ENCODE measurements at regions not wholly inside any gene's neighbourhood (a gene's known extent, or its start where the extent isn't known, plus 50 kb on each side); places are given as distances from the start of the nearest gene placed in this dataset.

DNA sequence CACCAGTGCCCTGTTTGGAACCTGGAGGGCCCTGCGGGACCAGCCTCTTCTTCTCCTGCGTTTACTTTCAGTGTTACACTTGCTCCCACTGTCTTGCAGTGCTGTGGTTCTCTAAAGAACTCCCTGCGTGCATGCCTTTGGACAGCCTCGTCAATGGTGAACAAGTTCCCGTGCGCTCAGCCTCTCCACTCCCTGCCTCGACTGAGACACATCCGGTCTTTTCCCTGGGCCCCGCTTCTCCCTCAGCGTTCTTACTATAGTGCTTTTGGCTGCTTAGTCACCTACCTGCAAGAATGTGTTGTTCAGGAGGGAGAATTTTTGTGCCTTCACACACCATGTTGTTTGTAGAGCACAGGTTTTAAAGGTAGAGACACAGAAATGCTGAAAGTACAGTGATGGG is 520.7 kb upstream of the MKI67 start:
- TF ChIP-seq CTCF (conservative IDR thresholded peaks at IDR 0.05; ENCODE audit: low read depth, low read length) (no peak), EZH2phosphoT487 (IDR thresholded peaks at IDR 0.05; ENCODE audit: borderline replicate concordance, low read length) (no peak), EZH2 (IDR thresholded peaks at IDR 0.05; ENCODE audit: low read length, unreplicated experiment) (no peak)

Measured in PC-3 (cell line).